Fibroblast of villous mesenchyme (primary cell): ENCODE measurements at regions not wholly inside any gene's neighbourhood (a gene's known extent, or its start where the extent isn't known, plus 50 kb on each side); places are given as distances from the start of the nearest gene placed in this dataset.

Experiments used
- DNase-seq: peaks from one replicate; pipeline ENCODE4 v3.0.0-alpha.2; 2010; ENCODE audit warnings: low read depth
- H3K4me3 ChIP-seq: 2 replicates; pipeline ENCODE4 v1.5.1; 2011; ENCODE audit warnings: low read depth, mild to moderate bottlenecking, low read length
- TF ChIP-seq, protein P1 (sequence below): IDR thresholded peaks from 2 replicates; pipeline ENCODE4 v1.5.1; 2012; ENCODE audit warnings: low read depth, mild to moderate bottlenecking, low read length; ENCODE audit not compliant: insufficient read depth

DNA sequence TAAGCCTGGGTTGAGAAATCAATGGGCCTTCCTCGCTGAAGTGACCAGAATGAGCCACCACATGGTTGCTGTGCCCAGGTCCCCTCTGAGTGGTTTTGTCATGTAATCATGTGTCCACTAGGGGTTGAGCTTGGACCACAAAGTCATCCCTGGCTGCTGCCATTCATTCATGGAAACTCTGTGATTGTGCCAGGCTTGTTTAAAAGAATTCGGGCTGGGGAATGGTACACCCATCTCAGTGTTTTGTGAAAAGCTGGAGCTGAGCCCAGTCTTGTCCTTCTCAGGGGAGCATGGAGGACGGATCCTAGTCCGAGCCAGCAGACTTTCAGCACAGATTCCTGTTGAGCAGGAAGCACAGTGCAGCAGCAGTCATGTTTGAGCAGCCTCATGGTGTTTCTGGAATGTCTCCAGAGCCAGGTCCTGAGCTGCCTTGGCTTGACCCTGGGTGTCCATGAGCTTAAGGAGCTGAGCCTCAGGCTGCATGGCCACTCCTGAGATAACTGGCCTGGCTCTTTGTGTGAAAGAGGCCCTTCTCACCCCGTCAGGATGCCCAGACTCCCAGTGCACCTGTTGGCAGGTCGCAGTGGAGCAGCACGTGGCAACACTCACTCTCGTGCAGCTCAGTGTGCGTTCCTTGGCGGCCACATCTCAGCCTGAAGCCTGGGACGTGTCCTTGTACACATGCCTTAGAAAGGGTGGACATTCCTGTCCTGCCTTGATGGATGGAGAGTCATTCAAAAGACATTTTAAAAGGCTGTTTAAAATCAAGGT, 260.3 kb upstream of the TPM1 start:
- TF ChIP-seq, protein P1, sequence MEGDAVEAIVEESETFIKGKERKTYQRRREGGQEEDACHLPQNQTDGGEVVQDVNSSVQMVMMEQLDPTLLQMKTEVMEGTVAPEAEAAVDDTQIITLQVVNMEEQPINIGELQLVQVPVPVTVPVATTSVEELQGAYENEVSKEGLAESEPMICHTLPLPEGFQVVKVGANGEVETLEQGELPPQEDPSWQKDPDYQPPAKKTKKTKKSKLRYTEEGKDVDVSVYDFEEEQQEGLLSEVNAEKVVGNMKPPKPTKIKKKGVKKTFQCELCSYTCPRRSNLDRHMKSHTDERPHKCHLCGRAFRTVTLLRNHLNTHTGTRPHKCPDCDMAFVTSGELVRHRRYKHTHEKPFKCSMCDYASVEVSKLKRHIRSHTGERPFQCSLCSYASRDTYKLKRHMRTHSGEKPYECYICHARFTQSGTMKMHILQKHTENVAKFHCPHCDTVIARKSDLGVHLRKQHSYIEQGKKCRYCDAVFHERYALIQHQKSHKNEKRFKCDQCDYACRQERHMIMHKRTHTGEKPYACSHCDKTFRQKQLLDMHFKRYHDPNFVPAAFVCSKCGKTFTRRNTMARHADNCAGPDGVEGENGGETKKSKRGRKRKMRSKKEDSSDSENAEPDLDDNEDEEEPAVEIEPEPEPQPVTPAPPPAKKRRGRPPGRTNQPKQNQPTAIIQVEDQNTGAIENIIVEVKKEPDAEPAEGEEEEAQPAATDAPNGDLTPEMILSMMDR: peak; percentile 72
- peak; percentile 77 for DNase-seq
- no peak overlapping the region for H3K4me3 ChIP-seq

DNA sequence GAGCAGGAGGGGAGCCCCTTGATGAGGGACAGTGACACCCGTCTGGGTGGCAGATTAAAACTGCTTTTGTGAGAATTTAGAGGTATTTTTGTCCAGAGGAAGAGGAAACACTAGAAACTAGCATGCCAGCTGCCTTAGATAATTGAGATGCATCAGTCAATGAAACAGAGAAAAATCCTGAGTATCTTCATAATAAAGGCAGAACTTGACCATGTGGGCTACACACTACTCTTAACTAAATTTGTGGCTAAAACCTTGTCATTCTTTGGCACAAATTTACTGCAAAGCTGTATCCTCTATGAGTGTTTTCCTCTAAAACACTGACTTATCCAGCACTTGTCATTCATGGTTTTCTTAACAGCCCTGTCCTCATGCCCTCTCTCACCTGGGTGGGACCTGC, 259.7 kb upstream of the TPM1 start:
- H3K4me3 ChIP-seq: no peak overlapping the region
- TF ChIP-seq, protein P1: no peak
- no peak for DNase-seq

DNA sequence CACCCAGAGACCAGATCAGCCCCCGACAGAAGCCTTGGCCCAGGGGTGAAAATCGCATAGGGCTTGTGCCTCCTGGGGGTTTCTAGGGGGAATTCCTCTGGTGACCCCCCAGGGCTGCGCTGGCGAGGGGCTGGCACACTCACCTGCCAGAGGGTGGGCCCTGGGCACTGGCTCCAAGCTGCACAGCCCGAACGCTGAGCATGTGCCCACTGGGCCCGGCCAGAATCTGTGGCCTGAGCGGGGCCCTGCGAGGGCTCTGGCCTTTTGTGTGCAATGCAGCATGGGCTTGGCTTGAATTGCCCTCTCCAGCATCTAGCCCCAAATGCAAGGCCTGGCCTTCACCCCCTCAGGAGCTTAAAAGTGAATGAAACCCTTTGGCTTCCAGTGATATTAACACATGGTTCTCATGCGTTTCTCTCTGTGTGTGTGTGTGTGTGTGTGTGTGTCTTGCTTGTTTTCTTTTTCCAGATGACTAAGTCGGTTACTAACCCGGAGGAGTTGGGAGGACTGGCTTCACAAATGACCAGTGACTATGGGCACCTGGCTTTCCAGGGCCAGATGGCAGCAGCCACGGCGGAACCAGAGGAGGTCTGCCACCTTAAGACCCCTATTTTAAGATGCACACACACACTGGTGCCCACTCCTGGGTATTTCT, 259.1 kb upstream of the TPM1 start:
- DNase-seq: peak; percentile 74
- TF ChIP-seq, protein P1: no peak
- H3K4me3 ChIP-seq: no peak overlapping the region

DNA sequence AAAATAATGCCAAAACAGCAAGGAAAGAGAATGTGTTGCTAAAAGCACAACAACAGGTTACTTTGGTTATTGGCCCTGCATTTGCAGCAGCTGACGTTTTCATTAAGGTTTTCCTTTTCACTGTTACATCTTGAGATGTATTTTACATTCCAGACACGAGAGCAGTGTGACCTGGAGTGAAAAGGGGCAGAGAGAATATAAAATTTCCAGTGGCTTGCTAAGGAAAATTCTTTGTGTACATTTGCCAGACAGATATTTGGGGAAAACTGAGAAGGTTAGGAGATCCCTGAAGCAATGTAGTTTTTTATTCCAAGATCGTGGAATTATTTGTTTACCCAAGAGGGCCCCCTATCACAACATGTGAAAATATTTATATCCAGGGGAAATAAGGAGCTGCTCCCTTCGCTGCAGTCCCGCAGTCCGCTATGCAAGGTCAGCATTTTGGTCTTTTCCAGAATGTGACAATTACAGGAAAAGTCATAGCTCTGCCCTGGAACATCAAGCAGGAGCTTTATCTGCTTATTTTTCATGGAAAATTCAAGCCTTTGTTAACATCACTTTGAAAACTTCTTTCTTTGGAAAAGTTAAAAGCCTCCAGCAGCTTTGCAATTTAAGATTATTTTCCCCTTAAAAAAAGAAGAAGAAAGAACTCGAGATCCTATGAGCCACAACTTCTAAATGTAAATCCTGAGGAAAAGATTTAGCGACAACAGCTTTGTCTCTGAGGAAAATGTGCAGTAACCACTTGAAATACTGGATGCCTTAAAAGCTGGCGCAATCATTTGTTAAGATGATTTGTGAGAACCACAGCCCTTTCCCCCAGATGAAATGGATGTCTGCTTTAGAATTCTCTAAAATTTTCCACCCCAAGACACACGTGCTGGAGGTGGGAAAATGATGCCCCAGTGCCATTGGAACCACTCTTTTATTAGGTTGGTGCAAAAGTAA, 256.4 kb upstream of the TPM1 start:
- peak; percentile 45 for DNase-seq
- TF ChIP-seq, protein P1: no peak
- no peak overlapping the region for H3K4me3 ChIP-seq

DNA sequence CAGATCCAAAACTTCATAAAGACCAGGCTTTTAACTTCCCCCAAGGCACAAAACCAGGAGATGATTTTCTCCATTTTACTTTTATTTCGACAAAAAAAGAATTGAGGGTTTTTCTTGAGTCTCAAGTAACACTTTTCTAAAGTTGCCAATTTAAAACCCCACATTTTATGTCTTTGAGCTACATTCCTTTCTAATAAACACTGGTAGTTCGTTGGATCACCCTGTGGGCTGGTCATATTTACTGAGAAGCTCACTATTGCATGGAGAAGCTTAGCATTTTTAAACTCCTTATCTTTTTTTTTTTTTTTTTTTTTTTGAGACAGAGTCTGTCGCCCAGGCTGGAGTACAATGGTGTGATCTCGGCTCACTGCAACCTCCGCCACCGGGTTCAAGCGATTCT, 255.1 kb upstream of the TPM1 start:
- H3K4me3 ChIP-seq: no peak overlapping the region
- TF ChIP-seq, protein P1: no peak
- DNase-seq: no peak

DNA sequence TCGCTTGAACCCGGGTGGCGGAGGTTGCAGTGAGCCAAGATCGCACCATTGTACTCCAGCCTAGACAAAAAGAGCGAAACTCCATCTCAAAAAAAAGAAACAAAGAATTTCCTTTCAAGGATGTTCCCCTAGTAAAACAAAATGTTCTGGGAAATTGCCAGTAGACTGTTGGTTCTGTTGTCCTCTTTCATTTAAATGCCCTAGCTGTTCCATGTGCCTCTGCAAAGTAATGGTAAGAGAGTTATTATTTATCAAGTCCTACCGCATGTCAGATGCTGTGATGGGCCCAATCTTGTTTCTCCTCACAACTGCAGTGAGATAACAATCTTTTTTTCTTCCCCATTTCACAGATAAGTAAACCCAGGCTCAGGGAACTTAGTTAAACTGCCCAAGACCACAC, 254.3 kb upstream of the TPM1 start:
- no peak for DNase-seq
- TF ChIP-seq, protein P1: no peak

More for the DNA sequence above, 254.3 kb upstream of the TPM1 start:
- no peak overlapping the region for H3K4me3 ChIP-seq
